ENCODE measurements at regions not wholly inside any gene's neighbourhood (a gene's known extent, or its start where the extent isn't known, plus 50 kb on each side); places are given as distances from the start of the nearest gene placed in this dataset.

- Mint-ChIP-seq H3K27ac (ENCODE audit: unreplicated experiment) (no peak overlapping the region), H3K27me3 (ENCODE audit: unreplicated experiment) (no peaks in the 10 kb centered on the region), H3K4me1 (ENCODE audit: unreplicated experiment) (no peaks in the 10 kb centered on the region), H3K4me3 (ENCODE audit: unreplicated experiment) (no peak overlapping the region), H3K36me3 (ENCODE audit: low read depth, unreplicated experiment) (no peaks in the 10 kb centered on the region), H3K9me3 (ENCODE audit: unreplicated experiment) (no peaks in the 10 kb centered on the region)
- no peak for TF ChIP-seq CTCF (IDR thresholded peaks at IDR 0.05; ENCODE audit: unreplicated experiment)
- no peak for DNase-seq (ENCODE audit: low spot score)
Observed at GRCh38 chr12:87687362-87687761, 341.8 kb downstream of the C12orf50 start.

- Mint-ChIP-seq H3K4me3 (ENCODE audit: unreplicated experiment) (no peak overlapping the region), H3K4me1 (ENCODE audit: unreplicated experiment) (no peaks in the 10 kb centered on the region), H3K9me3 (ENCODE audit: unreplicated experiment) (no peaks in the 10 kb centered on the region), H3K36me3 (ENCODE audit: low read depth, unreplicated experiment) (no peaks in the 10 kb centered on the region), H3K27me3 (ENCODE audit: unreplicated experiment) (no peaks in the 10 kb centered on the region), H3K27ac (ENCODE audit: unreplicated experiment) (no peak overlapping the region)
- DNase-seq (ENCODE audit: low spot score) = no peak
- no peak for TF ChIP-seq CTCF (IDR thresholded peaks at IDR 0.05; ENCODE audit: unreplicated experiment)
Observed at GRCh38 chr12:87685696-87686095, 343.5 kb downstream of the C12orf50 start.

- H3K4me1 Mint-ChIP-seq (ENCODE audit: unreplicated experiment) = no peaks in the 10 kb centered on the region
- H3K36me3 Mint-ChIP-seq (ENCODE audit: low read depth, unreplicated experiment) = no peaks in the 10 kb centered on the region
- no peaks in the 10 kb centered on the region for H3K27me3 Mint-ChIP-seq (ENCODE audit: unreplicated experiment)
- no peak overlapping the region for H3K4me3 Mint-ChIP-seq (ENCODE audit: unreplicated experiment)
- H3K9me3 Mint-ChIP-seq (ENCODE audit: unreplicated experiment) = no peaks in the 10 kb centered on the region
- TF ChIP-seq CTCF (IDR thresholded peaks at IDR 0.05; ENCODE audit: unreplicated experiment) = no peak
- DNase-seq (ENCODE audit: low spot score) = no peak
- H3K27ac Mint-ChIP-seq (ENCODE audit: unreplicated experiment) = no peak overlapping the region
Observed at GRCh38 chr12:87679251-87679650, 349.9 kb downstream of the C12orf50 start.

- Mint-ChIP-seq H3K4me1 (ENCODE audit: unreplicated experiment) (no peaks in the 10 kb centered on the region), H3K36me3 (ENCODE audit: low read depth, unreplicated experiment) (no peaks in the 10 kb centered on the region), H3K4me3 (ENCODE audit: unreplicated experiment) (no peak overlapping the region), H3K27ac (ENCODE audit: unreplicated experiment) (no peak overlapping the region), H3K9me3 (ENCODE audit: unreplicated experiment) (no peaks in the 10 kb centered on the region), H3K27me3 (ENCODE audit: unreplicated experiment) (no peaks in the 10 kb centered on the region)
- DNase-seq (ENCODE audit: low spot score) = no peak
- no peak for TF ChIP-seq CTCF (IDR thresholded peaks at IDR 0.05; ENCODE audit: unreplicated experiment)
Observed at GRCh38 chr12:87678453-87678852, 350.7 kb downstream of the C12orf50 start.

- Mint-ChIP-seq H3K27me3 (ENCODE audit: unreplicated experiment) (no peaks in the 10 kb centered on the region), H3K27ac (ENCODE audit: unreplicated experiment) (no peak overlapping the region), H3K4me1 (ENCODE audit: unreplicated experiment) (no peaks in the 10 kb centered on the region), H3K4me3 (ENCODE audit: unreplicated experiment) (no peak overlapping the region), H3K36me3 (ENCODE audit: low read depth, unreplicated experiment) (no peaks in the 10 kb centered on the region), H3K9me3 (ENCODE audit: unreplicated experiment) (no peaks in the 10 kb centered on the region)
- no peak for TF ChIP-seq CTCF (IDR thresholded peaks at IDR 0.05; ENCODE audit: unreplicated experiment)
- no peak for DNase-seq (ENCODE audit: low spot score)
Observed at GRCh38 chr12:87676731-87677130, 352.5 kb downstream of the C12orf50 start.
